HG03342 (cell line): ENCODE measurements at regions not wholly inside any gene's neighbourhood (a gene's known extent, or its start where the extent isn't known, plus 50 kb on each side); places are given as distances from the start of the nearest gene placed in this dataset.
"Not testable (repeated sequence)": the region's sequence is repeated elsewhere in the genome, so short reads cannot be mapped to it uniquely, and the experiment has no call there.

Experiments
- ATAC-seq: cut with Tn5 transposase; IDR thresholded peaks from one replicate; pipeline ENCODE4 v1.9.1; 2021; ENCODE audit warnings: mild to moderate bottlenecking, moderate library complexity; ENCODE audit not compliant: unreplicated experiment

DNA sequence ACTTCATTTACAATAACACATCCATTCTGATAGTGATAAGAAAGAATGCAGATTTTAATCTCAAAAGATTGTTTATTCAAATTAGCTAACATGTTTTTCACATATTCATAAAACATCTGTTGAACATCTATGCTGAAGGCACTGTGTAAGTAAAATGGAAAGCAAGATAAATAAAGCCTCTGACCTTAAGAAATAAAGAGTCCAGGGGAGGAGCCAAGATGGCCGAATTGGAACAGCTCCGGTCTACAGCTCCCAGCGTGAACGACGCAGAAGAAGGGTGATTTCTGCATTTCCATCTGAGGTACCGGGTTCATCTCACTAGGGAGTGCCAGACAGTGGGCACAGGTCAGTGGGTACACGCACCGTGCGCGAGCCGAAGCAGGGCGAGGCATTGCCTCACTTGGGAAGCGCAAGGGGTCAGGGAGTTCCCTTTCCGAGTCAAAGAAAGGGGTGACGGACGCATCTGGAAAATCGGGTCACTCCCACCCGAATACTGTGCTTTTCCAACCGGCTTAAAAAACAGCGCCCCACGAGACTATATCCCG is 336.5 kb downstream of the CETN3 start:
- ATAC-seq = not testable (repeated sequence)

DNA sequence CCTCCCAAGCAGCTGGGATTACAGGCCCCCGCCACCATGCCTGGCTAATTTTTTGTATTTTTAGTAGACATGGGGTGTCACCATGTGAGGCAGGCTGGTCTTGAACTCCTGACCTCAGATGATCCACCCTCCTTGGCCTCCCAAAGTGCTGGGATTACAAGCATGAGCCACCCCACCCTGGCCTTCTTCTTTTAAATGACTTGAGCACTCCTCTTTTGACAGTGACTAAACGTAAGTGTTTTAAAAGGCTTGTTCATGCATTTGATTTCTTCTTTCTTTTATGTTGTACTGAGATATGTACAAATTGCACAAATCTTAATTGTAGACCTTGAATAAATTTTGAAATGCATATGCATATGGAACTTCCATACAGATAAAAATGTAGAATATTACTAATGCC is 337.9 kb downstream of the CETN3 start:
- no peak for ATAC-seq

DNA sequence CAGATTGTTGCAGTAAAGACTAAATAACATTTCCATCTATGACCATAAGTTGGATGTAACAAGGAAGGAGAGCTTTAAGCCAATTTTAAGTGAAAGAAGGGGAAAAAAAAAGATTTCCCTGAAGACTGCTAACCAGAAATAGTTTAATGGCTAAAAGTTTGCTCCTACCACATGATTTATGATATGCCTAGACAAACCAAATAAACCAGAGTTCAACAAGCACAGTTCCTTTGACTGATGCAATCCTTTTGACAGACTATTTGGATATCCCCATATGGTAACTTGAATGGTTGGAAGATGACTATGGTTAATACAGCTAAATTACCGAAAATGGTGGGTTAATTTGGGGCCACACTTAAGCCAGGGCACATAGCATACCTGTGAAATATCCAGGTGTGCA is 338.5 kb downstream of the CETN3 start:
- ATAC-seq = no peak

GRCh38 chr5:90066920-90067319 is 342.6 kb downstream of the CETN3 start:
- no peak for ATAC-seq

- no peak for ATAC-seq
Measured at GRCh38 chr5:90056911-90057705, 352.4 kb downstream of the CETN3 start.

DNA sequence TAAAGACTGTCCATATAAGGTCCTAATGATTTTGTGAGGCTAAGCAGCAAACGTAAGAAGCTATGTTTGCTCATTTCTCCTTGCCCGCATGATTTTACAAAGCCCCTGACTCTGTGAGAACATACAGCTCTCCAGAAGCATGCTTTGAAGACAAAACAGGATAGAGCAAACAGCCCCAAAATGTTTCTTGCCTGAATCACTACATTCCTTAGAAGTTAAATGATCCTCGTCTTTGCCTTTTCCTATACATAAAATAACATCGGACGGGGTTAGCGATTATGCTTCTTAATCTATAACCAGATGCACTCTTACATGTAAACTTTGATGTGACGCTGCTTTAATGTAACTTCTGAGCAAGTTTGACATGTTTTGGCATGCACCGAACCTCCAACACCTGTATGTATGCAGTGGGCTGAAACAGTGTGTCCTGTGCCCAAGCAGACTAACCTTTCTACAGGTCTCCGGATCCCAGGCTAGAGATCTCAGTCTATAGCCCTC is 353.7 kb downstream of the CETN3 start:
- no peak for ATAC-seq

GRCh38 chr5:90054612-90055011 is 354.9 kb downstream of the CETN3 start:
- ATAC-seq = no peak

DNA sequence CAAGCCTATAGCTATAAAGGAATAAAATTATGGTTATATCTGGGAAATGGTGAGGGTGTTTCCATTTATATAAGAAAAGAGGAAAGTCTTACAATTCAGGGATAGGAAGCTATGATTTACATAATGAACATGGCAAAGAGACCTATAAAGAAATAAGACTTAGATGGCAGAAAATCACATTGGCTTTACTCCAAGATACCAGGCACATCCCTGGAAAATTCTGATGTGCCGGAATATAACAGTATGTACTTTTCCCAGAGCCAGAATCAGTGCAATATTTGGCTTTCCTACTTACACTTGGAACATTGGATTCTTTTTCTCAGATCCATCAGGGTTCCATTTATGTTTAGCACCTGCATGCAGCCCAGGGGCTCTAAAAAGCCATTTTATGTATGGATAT is 357.8 kb downstream of the CETN3 start:
- no peak for ATAC-seq

DNA sequence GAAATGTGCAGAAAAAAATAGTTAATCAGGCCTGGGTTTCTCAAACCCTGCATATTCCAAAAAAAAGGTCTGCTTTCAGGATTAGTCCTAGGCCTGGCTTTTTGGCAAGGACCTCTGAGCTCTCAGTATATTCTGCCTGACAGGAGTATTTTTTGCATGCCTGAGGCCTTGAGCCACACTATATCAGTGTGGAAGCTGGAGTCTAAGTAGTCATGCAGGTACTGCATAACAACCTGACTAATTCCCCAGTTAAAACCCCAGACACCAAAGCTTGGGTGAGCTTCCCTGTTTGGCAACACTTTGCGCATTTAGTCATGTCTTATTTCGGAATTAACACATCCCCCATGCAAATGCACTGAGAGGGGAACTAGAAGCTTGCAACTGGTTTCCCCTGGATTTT is 359.5 kb downstream of the CETN3 start:
- no peak for ATAC-seq

GRCh38 chr5:90047113-90047512 is 362.4 kb downstream of the CETN3 start:
- ATAC-seq = no peak

DNA sequence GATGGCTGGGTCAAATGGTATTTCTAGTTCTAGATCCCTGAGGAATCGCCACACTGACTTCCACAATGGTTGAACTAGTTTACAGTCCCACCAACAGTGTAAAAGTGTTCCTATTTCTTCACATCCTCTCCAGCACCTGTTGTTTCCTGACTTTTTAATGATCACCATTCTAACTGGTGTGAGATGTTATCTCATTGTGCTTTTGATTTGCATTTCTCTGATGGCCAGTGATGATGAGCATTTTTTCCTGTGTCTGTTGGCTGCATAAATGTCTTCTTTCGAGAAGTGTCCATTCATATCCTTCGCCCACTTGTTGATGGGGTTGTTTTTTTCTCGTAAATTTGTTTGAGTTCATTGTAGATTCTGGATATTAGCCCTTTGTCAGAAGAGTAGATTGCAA is 369.5 kb downstream of the CETN3 start:
- not testable (repeated sequence) for ATAC-seq

DNA sequence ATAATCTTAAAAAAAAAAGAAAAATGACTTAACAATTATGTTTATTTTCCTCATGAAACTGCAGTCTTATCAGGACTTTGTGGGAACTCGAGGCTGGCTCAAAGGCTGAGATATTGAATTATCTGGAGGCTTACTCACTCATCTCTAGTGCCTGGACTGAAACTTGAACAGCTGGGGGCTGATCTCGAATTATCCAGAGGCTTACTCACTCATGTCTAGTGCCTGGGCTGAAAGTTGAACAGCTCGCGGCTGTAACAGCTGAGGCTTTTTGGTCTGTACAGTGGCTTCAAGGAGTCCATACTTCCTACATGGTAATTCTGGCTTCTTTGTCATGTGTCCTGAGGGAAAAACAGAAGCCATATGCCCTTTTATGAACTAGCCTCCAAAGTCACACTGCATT is 371.9 kb downstream of the CETN3 start:
- ATAC-seq = no peak

GRCh38 chr5:90022711-90023053 is 386.9 kb downstream of the CETN3 start:
- no peak for ATAC-seq

GRCh38 chr5:90022002-90022710 is 387.4 kb downstream of the CETN3 start:
- no peak for ATAC-seq

DNA sequence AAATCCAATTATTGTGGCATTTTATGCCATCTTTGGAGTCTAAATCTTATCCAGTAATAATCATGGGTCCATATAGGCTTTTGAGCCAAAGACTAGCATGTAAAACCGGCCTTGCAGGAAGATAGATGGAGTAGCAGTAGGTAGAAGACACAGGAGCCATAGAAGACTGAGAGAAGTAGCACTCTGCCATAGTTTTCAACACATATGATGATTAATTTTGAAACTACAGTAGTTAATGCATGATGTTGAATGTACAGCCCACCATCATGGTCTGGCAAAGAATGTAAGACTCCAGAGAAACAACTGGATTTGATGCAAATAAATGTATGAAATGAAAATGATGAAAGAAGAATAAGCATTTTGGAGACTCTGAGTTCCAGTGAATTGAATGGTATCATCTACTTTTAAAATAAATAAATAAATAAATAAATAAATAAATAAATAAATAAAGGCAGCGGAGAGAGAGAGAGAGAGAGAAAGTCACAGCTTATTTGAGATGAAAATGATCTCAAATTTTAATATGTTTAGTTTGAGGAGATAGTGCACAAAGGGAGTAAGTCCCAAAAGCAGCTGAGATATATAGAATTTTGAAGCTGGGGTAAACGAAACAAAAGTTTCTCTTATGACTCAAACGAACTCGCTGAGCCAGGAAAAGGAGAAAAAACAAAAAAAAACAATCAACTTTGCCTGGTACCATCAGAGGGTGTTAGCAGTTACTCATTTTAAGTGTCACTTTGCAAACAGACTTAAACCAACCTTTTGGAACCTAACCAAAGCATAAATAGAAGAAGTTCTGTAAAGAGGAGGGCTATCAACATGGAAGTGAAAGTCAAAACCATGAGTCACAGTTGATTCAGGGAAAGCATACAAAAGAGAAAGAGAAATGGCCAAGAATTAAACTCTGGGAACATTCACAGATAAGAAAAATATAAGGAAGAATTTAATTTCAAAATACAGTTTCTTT is 388.7 kb downstream of the CETN3 start:
- peak; percentile 97 for ATAC-seq

GRCh38 chr5:90017239-90017638 is 392.3 kb downstream of the CETN3 start:
- ATAC-seq = no peak

GRCh38 chr5:90015584-90016018 is 394.0 kb downstream of the CETN3 start:
- peak; percentile 86 for ATAC-seq

- ATAC-seq = peak; percentile 80
Measured at GRCh38 chr5:90014420-90014819, 395.1 kb downstream of the CETN3 start.

- no peak for ATAC-seq
Measured at GRCh38 chr5:90000351-90000750, 409.2 kb downstream of the CETN3 start.

DNA sequence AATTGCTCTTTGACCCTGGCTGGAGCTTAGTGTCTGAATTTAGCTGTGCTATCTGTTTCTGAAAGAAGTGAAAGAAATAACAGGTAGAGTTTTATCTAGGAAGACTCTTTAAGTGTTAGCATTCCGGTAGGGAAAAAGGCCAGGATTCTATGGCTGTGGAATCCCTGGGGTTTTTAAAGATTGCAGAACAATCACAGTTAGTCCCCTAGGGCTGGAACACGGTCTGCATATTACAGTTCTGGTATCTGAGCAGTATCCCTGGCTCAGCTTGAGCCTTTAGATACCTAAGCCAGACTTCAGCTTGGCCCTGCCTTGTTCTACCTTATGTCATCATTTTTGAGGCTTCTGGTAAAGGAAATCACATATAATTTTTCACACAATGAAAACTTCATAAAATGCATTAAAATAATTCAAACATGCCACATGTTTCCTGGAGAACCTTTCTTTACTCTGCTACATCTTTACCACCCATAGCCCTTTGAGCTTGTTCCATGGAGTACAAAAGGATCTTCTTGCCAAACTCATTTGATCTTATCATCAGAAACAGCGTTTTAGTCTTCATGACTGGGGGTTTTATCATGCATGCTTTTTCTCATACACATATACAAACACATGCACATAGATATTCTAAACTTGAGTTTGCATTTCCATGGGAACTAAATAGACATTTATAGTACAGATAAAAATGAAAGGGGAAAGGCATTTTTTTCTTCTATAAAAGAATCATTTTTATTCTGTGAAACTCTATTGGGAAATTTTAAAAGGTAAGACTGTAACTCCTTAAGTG is 410.8 kb downstream of the CETN3 start:
- no peak for ATAC-seq
